AG09319 (cell line): ENCODE measurements at regions not wholly inside any gene's neighbourhood (a gene's known extent, or its start where the extent isn't known, plus 50 kb on each side); places are given as distances from the start of the nearest gene placed in this dataset.

Source experiments
- DNase-seq: peaks from one replicate; pipeline ENCODE4 v3.0.0-alpha.2; 2010; ENCODE audit warnings: low read depth; ENCODE audit errors: extremely low read depth
- CTCF ChIP-seq: IDR thresholded peaks from 2 replicates; pipeline ENCODE4 v1.5.1; 2011; ENCODE audit warnings: low read depth, mild to moderate bottlenecking, inconsistent platforms, low read length, moderate library complexity

GRCh38 chr6:40735521-40735920 lies 148.4 kb upstream of the LRFN2 start:
- TF ChIP-seq CTCF: no peak
- no peak for DNase-seq

DNA sequence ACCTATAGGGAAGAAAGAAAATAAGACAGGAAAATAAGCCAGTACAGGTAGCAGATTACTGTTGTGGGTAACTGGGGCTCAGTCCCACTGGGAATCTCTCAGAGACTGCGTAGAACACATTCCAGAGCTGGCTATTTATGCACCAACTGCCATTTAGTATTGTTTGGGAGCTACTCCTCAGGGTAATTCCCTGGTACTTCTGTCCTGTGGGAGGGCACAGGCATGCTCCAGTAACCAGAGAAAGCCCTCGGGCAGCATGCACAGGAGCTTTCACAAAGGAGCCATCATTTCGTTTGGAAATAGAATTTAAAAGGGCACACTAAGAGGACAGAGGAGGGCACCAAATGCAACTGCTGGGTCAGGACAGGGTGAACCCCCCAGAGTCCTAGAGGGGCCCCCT lies 148.0 kb upstream of the LRFN2 start:
- no peak for TF ChIP-seq CTCF
- DNase-seq: no peak

- no peak for TF ChIP-seq CTCF
- DNase-seq: no peak
These were observed 147.4 kb upstream of the LRFN2 start for GRCh38 chr6:40734607-40735006.

DNA sequence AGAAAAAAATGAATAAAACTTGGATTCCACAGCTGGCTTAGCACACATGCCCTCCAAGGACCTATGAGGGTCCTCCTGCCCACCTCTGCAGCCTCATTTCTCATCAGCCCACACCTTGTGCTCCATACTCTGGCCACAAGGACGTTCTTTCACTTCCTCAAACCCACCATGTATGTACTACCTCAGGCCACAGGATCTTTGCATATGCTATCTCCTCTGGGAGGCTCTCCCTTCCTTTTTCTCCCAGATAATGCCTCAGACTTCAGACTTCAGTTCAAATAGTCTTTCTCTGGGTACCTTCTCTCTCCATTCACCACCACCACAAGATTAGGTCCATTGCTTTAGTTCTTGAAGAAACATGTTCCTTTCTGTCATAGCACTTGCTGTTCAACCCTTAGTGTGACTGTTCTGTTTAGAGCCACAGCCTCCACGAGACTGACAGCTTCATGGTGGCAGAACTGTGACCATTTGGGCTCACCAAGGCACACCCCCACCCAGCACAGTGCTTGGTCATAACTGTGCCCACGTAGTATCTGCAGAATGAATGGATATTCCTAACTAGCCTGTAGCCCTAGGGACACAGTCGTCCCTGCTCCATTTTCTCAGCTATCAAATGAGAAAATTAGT lies 146.7 kb upstream of the LRFN2 start:
- DNase-seq: no peak
- no peak for TF ChIP-seq CTCF

- no peak for DNase-seq
- TF ChIP-seq CTCF: no peak
These were observed 146.1 kb upstream of the LRFN2 start for GRCh38 chr6:40733290-40733689.

GRCh38 chr6:40732878-40733277 lies 145.7 kb upstream of the LRFN2 start:
- no peak for TF ChIP-seq CTCF
- DNase-seq: no peak

DNA sequence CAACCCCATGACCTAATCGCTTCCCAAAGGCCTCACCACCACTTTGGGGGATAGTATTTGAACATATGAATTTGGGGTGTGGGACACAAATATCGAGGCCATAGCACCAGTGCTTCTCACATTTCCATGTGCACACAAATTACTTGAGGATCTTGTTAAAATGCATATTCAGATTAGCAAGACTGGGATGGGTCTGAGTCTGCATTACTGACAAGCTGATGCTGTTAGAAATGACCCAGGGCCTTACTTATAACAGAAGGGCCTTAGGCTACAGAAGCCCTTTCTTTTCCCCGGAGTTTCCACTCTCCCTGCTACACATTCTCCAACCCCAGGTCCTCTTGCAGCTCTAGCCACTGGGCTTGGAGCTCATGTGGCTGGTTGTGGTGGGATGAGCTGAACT lies 141.5 kb upstream of the LRFN2 start:
- DNase-seq: no peak
- TF ChIP-seq CTCF: no peak
